Lung (tissue), 11 donors: ENCODE measurements at regions not wholly inside any gene's neighbourhood (a gene's known extent, or its start where the extent isn't known, plus 50 kb on each side); places are given as distances from the start of the nearest gene placed in this dataset.

ENCODE experiments used
- ATAC-seq: fragments of 200-7000 bp; cut with Tn5 transposase; one replicate; pipeline ENCODE4 v1.9.1; 2020; ENCODE audit warnings: moderate number of reproducible peaks; ENCODE audit not compliant: insufficient read depth, low FRiP score
- DNase-seq, 3 donors: peaks; one replicate each; pipeline ENCODE4 v3.0.0-alpha.2; 2013 to 2017
- H3K27ac ChIP-seq, 2 donors: one replicate each; pipeline ENCODE4 v1.5.1; 2013; ENCODE audit warnings: mild to moderate bottlenecking in 2 of 2, moderate library complexity in 2 of 2, control low read depth in 1 of 2, inconsistent platforms in 1 of 2, low read depth in 1 of 2, low read length in 1 of 2
- H3K27me3 ChIP-seq, 3 donors: one replicate each; pipeline ENCODE4 v1.5.1; 2013; ENCODE audit warnings: low read length in 2 of 3; ENCODE audit not compliant: control insufficient read depth in 3 of 3, insufficient read depth in 3 of 3
- H3K36me3 ChIP-seq, 4 donors: one replicate each; pipeline ENCODE4 v1.5.1; 2013; ENCODE audit warnings: low read length in 4 of 4, mild to moderate bottlenecking in 1 of 4, moderate library complexity in 1 of 4; ENCODE audit not compliant: control insufficient read depth in 4 of 4, insufficient read depth in 4 of 4
- H3K4me1 ChIP-seq, 5 donors: one replicate each; pipeline ENCODE4 v1.5.1; 2013; ENCODE audit warnings: low read length in 5 of 5, mild to moderate bottlenecking in 2 of 5, moderate library complexity in 1 of 5; ENCODE audit not compliant: control insufficient read depth in 5 of 5, insufficient read depth in 5 of 5
- H3K4me3 ChIP-seq: one replicate; pipeline ENCODE4 v1.5.1; 2013; ENCODE audit warnings: mild to moderate bottlenecking, control low read depth, moderate library complexity
- H3K9ac ChIP-seq, 2 donors: one replicate each; pipeline ENCODE4 v1.5.1; 2013; ENCODE audit warnings: low read length in 2 of 2, control low read depth in 1 of 2; ENCODE audit not compliant: insufficient read depth in 1 of 2
- H3K9me3 ChIP-seq, 4 donors: one replicate each; pipeline ENCODE4 v1.5.1; 2013; ENCODE audit warnings: low read length in 3 of 4, mild to moderate bottlenecking in 1 of 4, moderate library complexity in 1 of 4; ENCODE audit not compliant: control insufficient read depth in 4 of 4, insufficient read depth in 3 of 4
- WGBS, 2 donors: extraction: QIAGEN DNeasy Blood & Tissue Kit; methylation state at CpG; one replicate each; pipeline ENCODE4 v1.1.7; 2013; 5-methylcytosine and 5-hydroxymethylcytosine counted together
- TF ChIP-seq, protein P1 (sequence below): IDR thresholded peaks from 2 replicates; pipeline ENCODE4 v1.5.1; 2012; ENCODE audit warnings: mild to moderate bottlenecking; ENCODE audit errors: control extremely low read depth, extremely low read depth
- donor health status: control.
- donor health status: control.
- donor health status: Bipolar disorder and iron deficiency.
- donor health status: healthy.
- donor health status: DM: yes; HTN: yes; CAD: no.

DNA sequence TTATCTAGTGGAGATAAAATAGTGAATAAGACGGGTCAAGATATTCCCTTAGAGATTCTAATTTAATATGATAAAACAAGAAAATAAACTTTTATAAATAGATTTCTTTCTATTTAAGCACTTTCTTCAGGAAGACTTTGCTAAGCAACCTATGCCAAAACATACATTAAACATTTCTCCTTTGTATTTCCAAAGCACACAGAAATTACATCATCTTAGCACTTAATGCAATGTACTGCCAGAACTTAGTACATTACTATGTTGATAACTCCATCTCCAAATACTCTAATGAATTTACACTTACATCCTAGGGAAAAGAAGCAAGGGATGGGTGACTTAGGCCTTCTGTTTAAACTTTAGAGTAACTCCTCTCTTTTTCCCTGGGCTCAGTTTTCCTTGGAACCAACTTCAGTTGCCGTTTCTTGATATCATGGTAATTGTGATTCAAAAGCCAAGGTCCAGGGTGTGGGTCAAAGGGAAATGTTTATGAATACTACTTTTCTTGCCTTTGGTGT lies 322.6 kb upstream of the PCDH20 start:
- ATAC-seq (no peak), DNase-seq (peak in 2 of 3 donors; percentile 54 to 57)
- no peak overlapping the region for H3K4me3 ChIP-seq
- no peaks in the 10 kb centered on the region for H3K27me3 ChIP-seq
- TF ChIP-seq, protein P1, sequence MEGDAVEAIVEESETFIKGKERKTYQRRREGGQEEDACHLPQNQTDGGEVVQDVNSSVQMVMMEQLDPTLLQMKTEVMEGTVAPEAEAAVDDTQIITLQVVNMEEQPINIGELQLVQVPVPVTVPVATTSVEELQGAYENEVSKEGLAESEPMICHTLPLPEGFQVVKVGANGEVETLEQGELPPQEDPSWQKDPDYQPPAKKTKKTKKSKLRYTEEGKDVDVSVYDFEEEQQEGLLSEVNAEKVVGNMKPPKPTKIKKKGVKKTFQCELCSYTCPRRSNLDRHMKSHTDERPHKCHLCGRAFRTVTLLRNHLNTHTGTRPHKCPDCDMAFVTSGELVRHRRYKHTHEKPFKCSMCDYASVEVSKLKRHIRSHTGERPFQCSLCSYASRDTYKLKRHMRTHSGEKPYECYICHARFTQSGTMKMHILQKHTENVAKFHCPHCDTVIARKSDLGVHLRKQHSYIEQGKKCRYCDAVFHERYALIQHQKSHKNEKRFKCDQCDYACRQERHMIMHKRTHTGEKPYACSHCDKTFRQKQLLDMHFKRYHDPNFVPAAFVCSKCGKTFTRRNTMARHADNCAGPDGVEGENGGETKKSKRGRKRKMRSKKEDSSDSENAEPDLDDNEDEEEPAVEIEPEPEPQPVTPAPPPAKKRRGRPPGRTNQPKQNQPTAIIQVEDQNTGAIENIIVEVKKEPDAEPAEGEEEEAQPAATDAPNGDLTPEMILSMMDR = no peak
- H3K9me3 ChIP-seq = no peaks in the 10 kb centered on the region
- 81 to 90% methylated on average over 2 of the region's 2 CpGs for WGBS, 2 donors
- H3K36me3 ChIP-seq = no peaks in the 10 kb centered on the region
- no peak overlapping the region for H3K9ac ChIP-seq
- H3K4me1 ChIP-seq = no peaks in the 10 kb centered on the region
- H3K27ac ChIP-seq = no peak overlapping the region

DNA sequence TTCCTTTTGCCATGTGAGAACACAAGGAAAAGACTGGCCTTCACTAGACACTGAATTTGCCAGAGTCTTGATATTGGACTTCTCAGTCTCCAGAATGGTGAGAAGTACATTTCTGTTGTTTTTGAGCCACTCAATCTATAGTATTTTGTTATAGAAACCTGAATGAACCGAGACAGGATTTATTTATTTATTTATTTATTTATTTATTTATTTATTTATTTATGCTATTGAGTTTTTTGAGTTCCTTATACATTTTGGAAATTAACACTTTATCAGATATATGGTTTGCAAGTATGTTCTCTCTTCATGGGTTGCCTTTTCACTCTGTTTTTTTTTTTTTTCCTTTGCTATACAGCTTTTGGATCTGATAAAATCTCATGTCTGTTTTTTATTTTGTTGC lies 319.0 kb upstream of the PCDH20 start:
- TF ChIP-seq, protein P1 = no peak
- Histone ChIP-seq H3K36me3 (no peaks in the 10 kb centered on the region), H3K27me3 (no peaks in the 10 kb centered on the region), H3K9ac (no peak overlapping the region), H3K4me3 (no peak overlapping the region), H3K4me1 (no peaks in the 10 kb centered on the region), H3K9me3 (no peaks in the 10 kb centered on the region), H3K27ac (no peak overlapping the region)
- DNase-seq (no peak), ATAC-seq (no peak)
- 49 to 66% methylated on average over 1 of the region's 1 CpG for WGBS, 2 donors

DNA sequence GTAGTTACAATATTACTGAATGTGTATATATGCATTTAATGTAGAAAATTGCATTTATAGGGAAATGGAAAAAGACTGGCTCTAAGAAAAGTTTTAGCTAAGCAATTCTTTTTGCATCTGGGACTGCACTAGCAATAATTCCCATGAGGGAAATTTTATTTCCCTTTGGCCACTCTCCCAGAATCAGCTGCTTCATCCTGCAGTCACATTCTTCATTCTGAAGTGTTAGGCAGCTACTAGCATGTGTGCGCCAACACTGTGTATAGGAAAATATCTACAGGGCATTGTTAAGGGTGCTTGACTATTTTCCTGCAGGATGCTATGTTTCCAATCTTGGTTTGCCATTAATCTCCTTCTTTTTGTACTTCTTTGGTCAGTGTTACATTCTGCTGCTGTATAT lies 312.8 kb upstream of the PCDH20 start:
- DNase-seq (peak; percentile 73 to 95 (median 91)), ATAC-seq (no peak)
- Histone ChIP-seq H3K27me3 (no peaks in the 10 kb centered on the region), H3K36me3 (no peaks in the 10 kb centered on the region), H3K4me1 (peaks cover 0 to 20% (median 3%) of the 10 kb centered on the region in 5 donors), H3K4me3 (no peak overlapping the region), H3K9me3 (no peaks in the 10 kb centered on the region), H3K9ac (no peak overlapping the region), H3K27ac (no peak overlapping the region)
- TF ChIP-seq, protein P1 = no peak
- WGBS, 2 donors = 34 to 64% methylated on average over 1 of the region's 1 CpG

DNA sequence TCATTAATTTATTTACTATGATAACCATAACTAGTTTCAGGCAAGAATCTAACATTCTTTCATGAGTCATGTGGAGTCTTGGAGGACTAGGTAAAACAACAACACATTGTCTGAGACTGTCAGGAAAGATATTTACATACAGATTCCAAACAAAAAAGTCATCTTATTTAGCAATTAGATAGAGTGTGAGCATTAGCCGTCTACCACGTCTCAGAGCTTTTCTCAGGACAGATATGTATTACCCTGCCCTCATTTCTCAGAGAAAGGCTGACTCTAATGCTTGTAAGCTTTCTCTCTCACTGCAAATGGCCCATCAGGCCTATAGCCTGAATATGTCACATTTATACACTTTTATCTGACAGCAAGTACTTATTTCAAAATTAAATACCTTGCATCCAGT lies 312.1 kb upstream of the PCDH20 start:
- Histone ChIP-seq H3K9me3 (no peaks in the 10 kb centered on the region), H3K27me3 (no peaks in the 10 kb centered on the region), H3K9ac (no peak overlapping the region), H3K4me1 (peaks cover 0 to 20% (median 3%) of the 10 kb centered on the region in 5 donors), H3K36me3 (no peaks in the 10 kb centered on the region), H3K27ac (no peak overlapping the region), H3K4me3 (no peak overlapping the region)
- DNase-seq (peak in 1 of 3 donors; percentile 50), ATAC-seq (no peak)
- TF ChIP-seq, protein P1 = no peak
- WGBS, 2 donors = 44 to 87% methylated on average over 2 of the region's 2 CpGs
